ENCODE measurements at regions not wholly inside any gene's neighbourhood (a gene's known extent, or its start where the extent isn't known, plus 50 kb on each side); places are given as distances from the start of the nearest gene placed in this dataset.
"Not testable (repeated sequence)": the region's sequence is repeated elsewhere in the genome, so short reads cannot be mapped to it uniquely, and the experiment has no call there.

DNA sequence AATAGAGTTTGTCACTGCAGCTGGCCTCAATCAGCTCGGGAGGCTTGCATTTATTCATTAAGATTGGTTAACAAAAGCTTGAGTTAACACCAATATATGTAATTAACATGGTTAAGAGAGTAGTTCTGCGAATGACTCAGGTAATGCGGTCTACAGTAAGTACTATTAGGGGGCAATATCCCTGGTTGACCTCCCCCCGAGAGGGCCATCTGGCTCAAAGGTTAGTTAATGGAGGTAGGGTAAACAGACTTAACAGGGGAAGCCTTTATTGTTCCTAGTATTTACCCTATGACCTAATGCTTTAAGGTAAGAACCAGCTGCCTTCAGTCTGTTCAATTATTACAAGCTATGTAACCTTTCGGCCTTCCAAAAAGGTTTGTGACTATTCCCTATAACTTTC lies 403.3 kb upstream of the SGO1 start:
- DNase-seq: no peak

GRCh38 chr3:20588781-20589180 lies 402.8 kb upstream of the SGO1 start:
- no peak for DNase-seq

DNA sequence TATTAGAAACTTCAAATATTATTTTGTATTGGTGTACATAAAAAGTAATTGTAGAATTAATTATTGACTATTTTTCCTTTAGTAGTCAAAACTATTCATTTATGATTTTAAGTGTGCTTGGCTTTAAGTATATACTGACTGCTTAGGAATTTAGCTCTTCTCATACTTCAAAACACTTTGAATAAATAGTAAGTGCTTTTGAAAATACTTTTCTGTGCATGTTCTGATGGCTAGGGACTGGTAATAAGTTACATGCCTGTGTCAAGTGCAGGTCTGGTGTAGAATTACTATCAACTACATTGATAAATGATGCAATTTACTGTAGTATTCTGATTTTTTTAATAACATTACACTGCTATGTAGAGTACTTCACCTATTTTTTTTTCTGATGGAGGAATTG lies 397.6 kb upstream of the SGO1 start:
- no peak for DNase-seq

DNA sequence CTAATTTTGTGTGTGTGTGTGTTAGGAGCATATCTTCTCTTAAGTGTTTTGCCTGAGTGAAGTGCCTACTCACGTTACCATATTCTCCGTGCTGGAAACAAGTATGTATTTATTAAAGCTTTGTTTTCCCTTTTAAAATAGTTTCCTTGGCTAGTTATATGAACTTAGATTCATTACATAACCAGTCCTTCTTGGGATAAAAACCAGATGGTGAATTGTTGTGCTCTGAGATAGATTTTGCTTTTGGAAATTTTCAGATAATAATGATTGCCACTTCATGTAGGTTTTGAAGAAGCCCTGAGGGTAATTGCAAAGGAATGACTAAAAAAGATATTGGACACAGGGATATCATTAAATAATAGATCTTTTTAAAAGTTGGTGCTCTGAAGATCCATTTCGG lies 390.2 kb upstream of the SGO1 start:
- DNase-seq: no peak

DNA sequence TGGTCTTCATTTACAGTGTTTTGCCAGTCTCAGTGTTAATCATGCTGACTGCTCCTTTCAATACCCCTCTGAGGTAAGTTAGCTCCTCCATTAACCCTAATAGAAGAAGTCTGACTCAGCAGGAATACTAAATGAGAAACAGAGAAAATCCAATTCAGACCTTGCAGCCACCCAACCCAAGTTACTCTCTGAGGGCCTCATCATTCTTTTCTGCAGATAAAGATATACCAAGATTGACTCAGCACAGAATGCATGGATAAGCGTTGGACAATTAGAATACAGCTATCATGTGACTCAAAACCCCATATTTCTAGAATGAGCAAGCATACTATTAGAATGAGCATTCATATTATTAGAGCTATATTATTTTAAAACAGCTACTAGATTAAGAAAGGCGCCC lies 389.1 kb upstream of the SGO1 start:
- DNase-seq: no peak

DNA sequence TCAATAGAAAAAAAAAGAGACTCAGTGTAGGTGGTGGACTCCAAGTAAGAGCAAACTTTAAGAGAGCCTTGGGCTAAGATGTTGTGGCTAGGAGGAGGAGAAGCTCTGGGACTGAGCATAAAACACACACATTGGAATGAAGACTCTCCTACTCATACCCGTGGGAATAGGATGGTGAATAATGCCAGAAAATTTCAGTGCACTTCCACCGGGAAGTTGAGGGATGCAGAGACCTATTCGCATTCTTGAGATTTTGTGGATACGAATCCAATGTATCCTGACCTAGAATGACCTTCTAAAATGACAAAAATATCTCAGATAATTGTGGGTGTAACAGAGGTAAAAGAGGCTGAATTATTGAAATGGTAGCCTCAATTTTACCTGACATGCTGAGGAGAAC lies 388.7 kb upstream of the SGO1 start:
- no peak for DNase-seq

- no peak for DNase-seq
Measured at GRCh38 chr3:20573175-20573574, 387.2 kb upstream of the SGO1 start.

- DNase-seq: no peak
Measured at GRCh38 chr3:20572473-20572872, 386.5 kb upstream of the SGO1 start.

DNA sequence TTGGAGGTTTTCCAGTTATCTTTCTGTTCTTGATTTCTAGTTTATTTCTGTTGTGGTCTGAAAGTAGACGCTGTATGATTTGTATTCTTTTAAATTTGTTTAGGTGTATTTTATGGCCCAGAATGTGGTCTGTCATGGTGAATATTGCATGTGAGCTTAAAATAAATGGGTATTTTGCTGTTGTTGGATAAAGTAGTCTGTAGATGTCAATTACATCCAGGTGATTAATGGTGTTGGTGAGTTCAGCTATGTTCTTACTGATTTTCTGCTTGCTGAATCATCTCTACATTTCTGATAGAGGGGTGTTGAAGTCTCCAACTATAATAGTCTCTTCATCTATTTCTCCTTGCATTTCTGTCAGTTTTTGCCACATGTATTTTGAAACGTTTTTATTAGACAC lies 383.3 kb upstream of the SGO1 start:
- no peak for DNase-seq

- DNase-seq: no peak
Measured at GRCh38 chr3:20564966-20565365, 379.0 kb upstream of the SGO1 start.

DNA sequence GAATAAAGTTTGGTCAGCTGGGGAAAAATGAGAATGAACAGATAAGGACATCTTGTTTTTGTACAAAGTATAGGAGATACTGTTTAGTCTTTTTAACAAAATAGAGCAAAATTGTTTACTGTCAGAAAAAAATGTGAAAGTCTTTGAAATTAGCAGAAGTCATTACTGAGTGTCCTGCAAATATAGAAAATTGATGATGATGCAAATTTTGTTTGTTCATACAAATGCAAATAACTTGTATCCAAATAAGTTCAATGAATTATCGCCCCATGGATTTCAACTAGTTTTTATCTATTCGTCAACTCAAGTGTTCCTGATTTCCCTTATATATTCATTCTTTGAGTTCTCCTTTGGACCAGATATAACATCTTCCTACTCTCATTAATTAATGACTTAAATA lies 378.0 kb upstream of the SGO1 start:
- DNase-seq: no peak

DNA sequence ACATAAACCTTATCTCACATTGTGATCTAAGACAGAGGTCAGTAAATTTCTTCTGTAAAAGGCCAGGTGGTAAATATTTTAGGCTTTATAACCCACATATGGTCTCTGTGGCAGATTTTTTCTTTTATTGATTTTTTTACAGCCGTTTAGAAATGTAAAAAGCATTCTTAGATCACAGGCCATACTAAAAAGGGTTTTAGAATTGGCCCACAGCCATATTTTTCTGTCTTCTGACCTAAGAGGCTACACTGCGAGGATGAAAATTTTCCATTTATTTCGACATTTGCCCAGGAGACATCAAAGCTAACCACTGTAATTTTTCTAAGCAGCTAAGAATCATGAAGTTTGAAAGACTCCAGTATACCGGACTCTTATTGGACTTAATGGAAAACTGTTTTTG lies 377.2 kb upstream of the SGO1 start:
- DNase-seq: no peak

- DNase-seq: no peak
Measured at GRCh38 chr3:20561166-20561565, 375.2 kb upstream of the SGO1 start.

GRCh38 chr3:20560446-20560845 lies 374.4 kb upstream of the SGO1 start:
- DNase-seq: not testable (repeated sequence)

- no peak for DNase-seq
Measured at GRCh38 chr3:20558161-20558560, 372.2 kb upstream of the SGO1 start.

- no peak for DNase-seq
Measured at GRCh38 chr3:20556661-20557060, 370.7 kb upstream of the SGO1 start.

GRCh38 chr3:20552605-20553275 lies 366.7 kb upstream of the SGO1 start:
- DNase-seq: no peak

GRCh38 chr3:20547361-20548269 lies 361.6 kb upstream of the SGO1 start:
- DNase-seq: not testable (repeated sequence)

- no peak for DNase-seq
Measured at GRCh38 chr3:20546636-20547035, 360.6 kb upstream of the SGO1 start.

GRCh38 chr3:20543535-20544226 lies 357.7 kb upstream of the SGO1 start:
- DNase-seq: no peak

- no peak for DNase-seq
Measured at GRCh38 chr3:20540066-20540465, 354.1 kb upstream of the SGO1 start.

- DNase-seq: no peak
Measured at GRCh38 chr3:20539666-20540065, 353.7 kb upstream of the SGO1 start.

DNA sequence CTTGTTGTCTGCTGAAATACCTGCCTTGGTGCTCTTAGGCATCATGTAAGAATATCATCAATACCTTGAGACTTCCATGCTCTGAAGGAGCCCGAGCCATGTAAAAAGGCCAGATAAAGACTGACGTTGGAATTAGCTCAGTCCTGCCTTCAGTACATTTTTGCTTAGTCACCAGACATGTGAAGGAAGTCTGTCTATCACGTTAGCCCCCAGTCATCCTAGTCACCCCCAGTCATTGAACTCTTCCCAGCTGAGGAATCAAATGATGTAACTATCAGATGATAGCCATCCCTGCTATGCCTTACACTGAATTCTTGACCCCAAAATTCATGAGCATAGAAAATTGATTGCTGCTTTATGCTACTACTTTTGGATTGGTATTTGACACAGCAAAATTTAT lies 351.2 kb upstream of the SGO1 start:
- DNase-seq: no peak

DNA sequence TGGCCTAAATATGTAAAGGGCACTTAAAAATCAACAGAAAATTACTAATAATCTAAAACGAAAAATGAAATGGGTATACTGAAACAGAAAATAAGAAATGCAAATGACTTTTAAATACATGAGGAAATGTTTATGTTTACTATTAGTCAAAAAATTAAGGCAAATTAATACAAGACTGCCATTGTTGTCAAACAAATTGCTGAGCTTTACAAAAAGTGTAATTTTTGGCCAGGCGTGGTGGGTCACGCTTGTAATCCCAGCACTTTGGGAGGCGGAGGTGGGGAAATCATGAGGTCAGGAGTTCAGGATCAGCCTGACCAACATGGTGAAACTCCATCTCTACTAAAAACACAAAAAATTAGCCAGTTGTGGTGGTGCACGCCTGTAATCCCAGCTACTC lies 343.9 kb upstream of the SGO1 start:
- no peak for DNase-seq
